GM21381 (cell line): ENCODE measurements at regions not wholly inside any gene's neighbourhood (a gene's known extent, or its start where the extent isn't known, plus 50 kb on each side); places are given as distances from the start of the nearest gene placed in this dataset.

Source experiments
- ATAC-seq: cut with Tn5 transposase; IDR thresholded peaks from one replicate; pipeline ENCODE4 v1.9.1; 2021; ENCODE audit warnings: mild to moderate bottlenecking, moderate library complexity; ENCODE audit not compliant: unreplicated experiment

DNA sequence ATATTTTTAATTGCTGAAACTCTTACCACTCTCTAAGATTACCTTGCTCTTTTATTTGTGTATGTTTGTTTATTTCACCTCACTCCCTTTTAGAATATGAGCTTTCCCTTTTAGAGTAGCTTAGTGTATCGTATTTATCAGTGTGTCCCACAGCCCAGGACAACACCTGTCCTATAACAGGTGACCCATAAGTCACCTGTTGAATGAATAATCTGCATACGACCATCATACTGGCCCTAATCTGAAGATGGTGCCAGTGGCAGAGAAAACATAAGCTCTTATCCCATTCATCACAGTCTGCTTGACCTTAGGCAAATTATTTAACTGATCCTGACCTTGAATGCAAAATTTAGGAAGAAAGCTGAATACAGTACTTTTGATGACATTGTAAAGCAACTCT, 254.6 kb upstream of the NR2F2 start:
- no peak for ATAC-seq

DNA sequence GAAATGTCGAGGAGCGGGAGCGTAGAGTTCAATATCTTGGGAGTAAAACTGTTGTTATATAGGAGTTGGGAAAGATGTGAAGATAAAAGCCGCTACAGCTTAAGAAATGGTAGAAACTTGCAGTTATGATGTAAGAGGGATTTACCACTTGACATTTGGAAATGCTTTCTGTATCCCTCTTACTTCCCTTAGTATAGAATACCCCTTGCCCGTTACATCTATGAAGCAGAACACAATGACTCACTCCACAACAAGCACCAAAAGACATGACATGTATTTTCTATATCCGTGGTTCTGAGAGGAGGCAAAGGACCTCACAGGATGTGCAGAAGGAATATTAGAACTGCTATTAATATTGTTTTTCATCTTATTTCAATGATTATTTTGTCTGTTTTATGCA, 254.2 kb upstream of the NR2F2 start:
- no peak for ATAC-seq

DNA sequence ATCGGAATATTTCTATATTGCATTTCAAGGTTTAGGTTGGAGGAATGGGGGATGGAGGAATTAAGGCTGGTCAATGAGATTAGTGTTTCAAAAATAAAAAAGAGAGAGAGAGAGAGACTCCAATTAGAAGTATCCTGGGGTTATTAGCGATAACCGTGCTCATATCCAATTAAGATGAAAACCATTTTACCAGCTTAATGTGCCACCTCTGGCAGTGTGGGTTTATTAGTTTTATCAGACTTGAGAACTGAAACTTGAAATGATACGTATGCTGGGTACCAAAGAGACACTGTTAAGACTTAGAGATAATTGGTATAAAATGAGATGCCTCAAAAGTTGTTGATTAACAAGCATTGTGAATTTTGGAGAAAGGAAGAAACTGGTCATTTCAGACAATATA, 251.5 kb upstream of the NR2F2 start:
- no peak for ATAC-seq

DNA sequence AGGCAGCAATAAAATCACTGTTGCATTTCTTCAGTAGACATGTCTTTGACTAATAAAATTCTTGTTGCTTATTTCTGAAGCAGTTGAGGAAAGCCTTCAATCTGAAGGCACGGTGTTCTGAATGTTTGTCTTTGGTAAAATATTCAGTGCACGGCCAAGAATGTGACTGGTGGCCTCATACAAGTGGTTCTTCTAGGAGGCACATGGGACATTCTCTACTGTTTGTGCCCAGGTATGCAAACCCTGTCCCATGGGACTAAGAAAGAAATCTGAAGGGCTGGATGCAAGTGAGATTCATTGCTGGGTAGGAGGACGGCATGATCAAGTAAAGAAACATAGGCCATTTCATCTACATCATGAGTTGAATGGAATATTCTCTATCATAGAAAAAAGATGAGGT, 250.6 kb upstream of the NR2F2 start:
- no peak for ATAC-seq

DNA sequence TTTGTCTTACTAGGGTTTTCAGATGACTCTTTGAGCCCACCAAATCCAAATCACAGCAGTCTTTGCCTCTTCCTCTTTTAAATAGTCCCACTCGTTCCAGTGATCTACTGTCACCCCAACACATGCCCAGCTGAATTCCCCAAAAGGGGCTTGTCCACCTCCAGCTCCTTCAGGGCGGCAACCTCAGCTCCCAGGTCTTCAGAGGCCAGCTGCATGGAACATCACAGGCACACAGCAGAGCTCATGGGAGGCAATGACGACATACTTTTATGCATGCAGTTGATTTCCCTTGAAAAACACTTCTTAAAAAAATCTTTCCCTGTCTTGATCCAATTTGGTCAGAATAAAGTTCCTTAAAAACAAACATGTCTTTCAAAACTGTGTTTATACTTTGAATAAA, 244.3 kb upstream of the NR2F2 start:
- no peak for ATAC-seq

DNA sequence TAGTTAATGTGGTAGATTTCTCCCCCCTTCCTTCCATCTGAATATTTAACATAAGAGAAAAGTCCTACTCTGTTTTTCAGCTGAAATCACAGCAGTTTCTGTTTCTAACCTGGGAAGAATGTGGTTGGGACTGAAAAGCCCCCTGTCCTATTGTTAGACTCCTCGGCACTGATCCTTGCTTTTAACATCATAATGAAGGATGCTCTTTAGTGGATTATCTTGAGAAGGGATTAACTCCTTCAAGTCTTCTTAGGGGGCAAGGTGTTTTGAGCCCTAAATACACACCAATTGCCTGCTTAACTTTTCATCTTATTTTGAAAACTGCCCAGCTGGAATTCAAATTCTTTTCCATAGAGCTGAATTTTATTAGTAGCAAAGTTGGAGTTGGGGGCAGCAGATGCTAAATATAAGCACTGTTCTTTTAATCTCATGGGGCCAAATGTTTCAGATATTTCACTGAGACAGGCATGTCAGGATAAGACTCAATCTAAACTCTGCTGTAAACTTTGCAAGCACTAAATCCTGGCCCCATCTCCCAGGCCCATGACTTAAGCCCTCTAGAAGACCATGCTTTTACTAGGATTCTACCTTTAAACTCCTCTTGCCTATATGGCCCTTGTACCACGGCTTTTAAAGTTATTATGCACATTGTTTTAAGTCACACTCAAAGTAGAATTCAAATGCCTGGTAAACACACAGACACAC, 243.2 kb upstream of the NR2F2 start:
- no peak for ATAC-seq

DNA sequence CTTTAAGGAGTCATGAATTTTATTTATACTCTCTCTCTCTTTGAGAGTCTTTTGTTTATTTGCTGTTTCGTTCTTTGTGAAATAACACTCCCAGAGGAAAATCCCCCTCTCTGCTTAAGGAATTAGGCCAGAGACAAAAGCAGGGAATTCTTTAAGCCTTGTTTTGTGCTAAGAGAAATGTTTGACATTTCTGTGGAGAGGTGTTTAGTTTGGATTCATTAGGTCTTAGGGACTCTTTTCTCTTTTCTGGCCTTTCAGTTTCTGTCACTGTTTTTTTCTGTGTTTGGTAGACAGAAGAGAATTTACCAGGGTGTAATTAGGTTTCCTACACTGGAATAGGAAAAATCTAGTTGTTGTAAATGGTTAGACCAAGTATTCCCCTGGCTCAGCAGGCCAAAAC, 241.8 kb upstream of the NR2F2 start:
- no peak for ATAC-seq

DNA sequence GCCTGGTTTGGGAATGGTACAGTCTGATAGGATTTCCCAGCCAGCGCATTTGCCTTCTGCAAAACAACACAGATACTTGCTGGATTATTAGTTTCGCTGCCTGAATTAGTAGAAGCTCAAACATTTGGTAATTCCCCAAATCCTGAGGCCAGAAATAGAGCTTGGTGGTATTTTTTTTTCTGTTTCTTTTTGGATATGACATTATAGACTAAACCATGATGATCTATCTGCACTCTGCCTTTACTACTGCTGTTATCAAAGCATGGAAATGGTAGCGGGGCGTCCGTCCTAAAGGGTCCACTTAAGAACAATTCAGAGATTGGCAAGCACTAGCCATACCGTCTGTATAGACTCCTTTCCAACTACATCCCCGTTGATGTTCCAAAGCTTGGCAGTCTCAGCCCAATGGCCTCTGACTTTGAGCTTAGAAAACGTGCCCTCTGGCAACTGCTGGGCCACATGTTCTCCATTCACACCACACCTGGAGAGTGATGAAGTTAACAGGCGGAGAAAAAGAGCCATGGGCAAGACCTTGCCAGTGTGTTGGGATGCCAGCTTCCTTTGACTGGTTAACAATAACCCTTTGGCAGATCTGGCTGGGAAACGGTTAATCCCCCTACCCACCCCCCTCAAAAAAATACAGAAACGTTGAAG, 241.0 kb upstream of the NR2F2 start:
- ATAC-seq = no peak

DNA sequence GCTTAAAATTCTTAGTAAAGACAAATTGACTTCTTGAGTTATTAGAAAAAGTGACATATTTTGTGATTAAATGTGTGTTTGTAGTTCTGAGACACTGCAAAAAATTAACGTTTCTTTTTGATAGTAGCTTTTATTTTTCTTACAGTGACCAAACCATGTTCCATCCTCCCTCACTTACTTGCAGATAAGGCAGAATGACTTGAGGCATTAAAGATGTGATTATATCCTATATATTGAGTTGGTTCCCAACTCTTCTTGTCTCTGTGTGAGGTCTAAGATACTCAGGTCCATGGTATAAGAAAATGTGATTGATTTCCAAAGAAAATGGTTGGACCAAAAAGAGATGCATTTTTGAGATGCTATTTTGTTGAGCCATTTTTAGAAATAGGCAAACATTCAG, 238.3 kb upstream of the NR2F2 start:
- no peak for ATAC-seq

DNA sequence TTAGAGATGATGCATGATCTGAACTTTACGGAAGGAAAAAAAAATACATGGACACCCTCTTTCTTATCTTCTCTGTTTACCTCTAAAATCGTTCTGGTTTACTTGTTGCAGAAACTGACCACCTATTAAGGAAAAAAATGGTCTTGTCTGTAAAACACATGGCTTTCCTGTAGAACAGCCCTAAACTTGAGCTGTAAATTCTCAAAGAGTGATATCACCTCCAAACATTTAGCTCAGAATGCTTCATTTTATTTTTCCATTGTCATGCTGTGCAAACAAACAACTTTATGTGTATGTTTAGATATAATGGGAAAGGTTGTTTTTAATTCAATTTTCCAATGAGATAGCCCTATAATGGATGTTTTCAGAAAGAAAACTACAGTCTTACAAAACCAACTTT, 237.4 kb upstream of the NR2F2 start:
- ATAC-seq = no peak

DNA sequence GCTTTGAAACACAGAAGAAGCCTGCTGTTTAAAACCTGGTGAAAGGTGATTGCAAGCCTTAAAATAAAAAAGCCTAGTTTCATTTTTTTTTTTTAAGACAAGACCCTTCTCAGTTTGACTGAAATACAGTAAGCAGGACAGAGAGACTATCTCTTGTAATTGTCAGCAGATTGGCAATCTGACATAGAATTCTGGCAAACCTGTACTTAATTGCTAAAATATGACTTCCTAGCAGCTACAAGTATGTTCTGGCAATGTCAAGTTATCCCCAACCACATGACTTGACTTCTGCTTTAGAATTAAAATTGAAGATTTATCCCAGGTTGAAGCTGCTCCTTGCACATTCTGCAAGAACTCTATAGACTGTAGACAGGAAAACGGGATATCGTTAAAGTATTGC, 232.8 kb upstream of the NR2F2 start:
- ATAC-seq = no peak

DNA sequence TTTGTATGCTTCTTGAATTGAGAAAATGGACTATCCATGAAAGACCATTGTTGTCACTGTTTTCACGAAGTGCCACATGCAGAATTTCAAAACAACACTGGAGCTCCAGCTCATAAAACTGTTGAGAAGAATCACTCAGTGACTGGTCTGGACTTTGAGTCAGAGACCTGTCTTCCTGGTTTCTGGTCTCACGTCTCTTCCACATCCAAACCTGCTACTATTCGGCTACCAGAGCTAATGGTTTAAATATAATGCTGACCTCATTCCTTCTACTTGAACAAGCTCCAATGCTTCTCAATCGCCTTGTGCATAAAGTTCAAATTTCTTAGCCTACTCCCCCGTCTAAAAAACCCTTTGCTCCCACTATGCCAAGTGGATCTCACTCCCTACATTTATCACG, 227.9 kb upstream of the NR2F2 start:
- no peak for ATAC-seq

DNA sequence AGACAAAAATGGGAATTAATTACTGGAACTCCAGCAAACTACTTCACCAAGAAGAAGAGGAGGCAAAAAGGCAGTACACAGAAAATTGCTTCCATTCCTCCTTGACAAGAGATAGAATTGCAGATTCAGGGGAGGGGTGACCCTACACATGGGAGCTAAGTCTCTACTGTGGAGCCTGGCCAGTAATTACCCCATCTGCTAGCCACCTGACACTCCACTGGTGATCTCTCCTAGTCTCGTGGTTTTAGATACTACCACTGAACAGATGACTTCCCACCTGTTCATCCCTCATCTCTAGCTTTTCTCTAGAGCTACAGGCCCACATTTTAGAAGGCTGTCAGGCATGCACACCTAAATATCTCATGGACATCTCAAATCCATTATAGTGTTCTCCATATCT, 224.3 kb upstream of the NR2F2 start:
- ATAC-seq = no peak

DNA sequence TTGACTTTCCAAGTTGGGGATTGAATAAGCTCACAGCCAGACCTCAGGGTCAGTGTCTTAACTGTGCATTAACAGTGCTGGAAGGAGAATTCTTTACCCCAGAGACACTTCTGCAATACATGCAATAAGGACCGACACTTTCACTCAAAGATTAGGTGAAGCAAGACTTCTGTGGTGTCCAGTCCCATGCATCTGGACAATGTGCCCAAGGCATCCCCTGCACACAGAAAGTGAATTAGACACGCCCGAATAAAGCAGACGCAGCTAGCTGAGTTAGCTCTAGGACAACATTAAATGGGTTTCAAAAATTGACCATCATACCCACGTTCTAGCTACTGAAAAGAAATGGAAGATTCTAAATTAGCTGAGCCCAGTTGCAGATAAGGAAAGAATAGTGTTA, 223.9 kb upstream of the NR2F2 start:
- no peak for ATAC-seq

DNA sequence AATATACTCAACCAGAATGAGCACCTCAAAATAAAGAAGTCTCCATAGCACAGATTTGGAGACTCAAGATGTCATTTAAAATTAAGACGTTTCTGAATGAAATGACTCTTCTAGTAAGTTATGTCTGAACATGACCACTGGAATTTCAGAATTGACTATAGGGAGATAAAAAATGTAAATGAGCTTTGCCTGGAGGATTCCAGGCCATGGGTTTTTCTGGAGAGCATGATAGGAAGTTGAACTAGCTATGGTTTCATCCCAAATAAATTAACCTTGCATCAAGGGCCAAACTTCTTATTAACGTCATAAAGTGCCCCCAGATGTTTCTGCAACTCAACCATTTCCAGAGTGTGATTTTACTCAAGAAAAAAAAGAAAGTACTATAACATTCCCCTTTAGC, 222.6 kb upstream of the NR2F2 start:
- ATAC-seq = no peak

DNA sequence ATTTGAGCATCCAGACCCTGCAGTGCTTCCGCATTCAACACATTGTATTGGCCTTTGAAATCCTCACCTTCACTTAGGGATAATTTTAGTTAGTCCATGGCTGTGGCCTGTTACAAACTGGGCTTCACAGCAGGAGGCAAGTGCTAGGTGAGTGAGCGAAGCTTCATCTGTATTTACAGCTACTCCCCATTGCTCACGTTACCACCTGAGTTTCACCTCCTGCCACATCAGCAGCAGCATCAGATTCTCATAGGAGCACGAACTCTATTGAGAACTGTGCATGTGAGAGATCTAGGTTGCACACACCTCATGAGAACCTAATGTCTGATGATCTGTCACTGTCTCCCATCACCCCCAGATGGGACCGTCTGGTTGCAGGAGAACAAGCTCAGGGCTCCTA, 222.1 kb upstream of the NR2F2 start:
- ATAC-seq = no peak

DNA sequence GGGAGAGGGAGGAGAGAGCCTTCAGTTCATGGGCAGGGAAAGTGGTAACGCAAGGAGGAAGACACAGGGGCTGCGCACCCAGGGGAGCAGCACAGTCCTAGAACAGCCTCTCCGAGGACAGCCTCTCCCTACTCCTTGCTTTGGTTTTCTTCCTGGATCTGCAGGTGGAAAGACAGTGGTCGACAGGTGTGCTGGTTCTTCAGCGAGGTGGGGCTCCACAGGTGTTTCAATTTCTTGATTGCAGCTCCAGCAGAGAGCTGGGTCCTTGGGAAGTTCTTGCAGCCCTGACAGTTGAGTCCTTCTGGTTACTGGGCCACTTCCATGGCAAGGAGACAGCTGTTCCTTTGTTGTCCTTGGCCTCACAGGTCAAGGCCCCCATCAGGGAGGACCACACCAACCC, 220.7 kb upstream of the NR2F2 start:
- ATAC-seq = no peak

DNA sequence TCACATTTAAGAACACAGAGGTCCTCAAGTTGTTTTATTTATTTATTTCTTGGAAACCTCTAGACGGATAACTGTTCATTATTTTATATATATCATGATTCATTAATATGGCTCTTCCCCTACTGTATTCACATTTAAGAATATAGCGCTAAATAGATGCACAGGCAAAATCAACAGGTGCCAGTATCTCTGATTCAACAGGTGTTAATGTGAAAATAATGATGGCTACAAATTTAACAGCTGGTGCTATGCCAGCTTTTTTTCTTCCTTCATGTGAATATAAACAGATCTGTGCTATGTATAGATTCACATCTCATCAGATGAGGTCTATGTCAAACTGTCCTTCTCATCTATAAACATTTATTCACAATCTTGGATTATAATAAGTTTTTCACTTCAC, 218.5 kb upstream of the NR2F2 start:
- no peak for ATAC-seq

DNA sequence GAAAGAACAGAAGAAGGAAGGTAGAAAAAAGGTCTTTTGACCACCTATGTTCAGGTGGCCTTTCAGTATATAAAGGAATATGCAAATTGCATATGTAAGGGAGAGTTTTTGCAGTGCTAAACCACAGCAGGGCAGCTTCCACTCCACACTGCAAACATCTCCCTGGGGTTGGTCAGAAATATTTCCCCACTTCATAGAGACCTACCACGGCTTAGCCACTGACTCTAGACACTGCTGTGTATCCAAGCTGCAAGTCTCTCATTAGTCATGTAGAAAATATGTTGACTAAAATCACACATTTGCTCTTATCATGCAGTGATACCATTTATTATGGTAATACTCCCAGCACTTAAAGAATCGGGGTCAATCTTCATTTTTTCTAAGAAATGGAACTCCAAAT, 214.9 kb upstream of the NR2F2 start:
- no peak for ATAC-seq

DNA sequence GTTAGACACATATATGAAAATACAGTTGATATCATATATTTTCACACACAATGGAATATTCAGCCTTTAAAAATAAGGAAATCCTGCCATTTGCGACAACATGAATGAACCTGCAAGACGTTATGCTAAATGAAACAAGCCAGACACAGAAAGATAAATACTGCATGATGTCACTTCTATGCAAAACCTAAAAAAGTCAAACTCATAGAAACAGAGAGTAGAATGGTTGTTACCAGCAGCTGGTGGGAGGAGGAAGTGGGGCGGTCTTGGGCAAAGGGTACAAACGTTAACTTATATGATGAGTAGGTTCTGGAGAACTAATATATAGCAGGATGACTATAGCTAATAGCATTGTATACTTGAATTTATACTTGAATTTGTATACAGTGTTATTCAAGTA, 213.2 kb upstream of the NR2F2 start:
- no peak for ATAC-seq

DNA sequence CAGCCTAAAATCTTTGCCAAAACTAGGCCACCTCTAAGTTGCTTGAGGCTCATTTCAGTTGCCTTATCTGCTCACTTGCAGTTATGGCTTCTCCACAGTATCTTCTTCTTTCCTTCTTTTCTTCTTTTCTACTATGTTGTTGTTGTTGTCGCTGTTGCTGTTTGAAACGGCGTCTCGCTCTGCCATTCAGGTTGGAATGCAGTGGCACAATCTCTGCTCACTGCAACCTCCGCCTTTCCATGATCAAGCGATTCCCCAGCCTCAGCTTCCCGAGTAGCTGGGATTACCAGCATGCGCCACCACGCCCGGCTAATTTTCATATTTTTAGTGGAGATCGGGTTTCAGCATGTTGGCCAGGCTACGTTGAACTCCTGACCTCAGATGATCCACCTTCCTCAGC, 210.8 kb upstream of the NR2F2 start:
- ATAC-seq = no peak

DNA sequence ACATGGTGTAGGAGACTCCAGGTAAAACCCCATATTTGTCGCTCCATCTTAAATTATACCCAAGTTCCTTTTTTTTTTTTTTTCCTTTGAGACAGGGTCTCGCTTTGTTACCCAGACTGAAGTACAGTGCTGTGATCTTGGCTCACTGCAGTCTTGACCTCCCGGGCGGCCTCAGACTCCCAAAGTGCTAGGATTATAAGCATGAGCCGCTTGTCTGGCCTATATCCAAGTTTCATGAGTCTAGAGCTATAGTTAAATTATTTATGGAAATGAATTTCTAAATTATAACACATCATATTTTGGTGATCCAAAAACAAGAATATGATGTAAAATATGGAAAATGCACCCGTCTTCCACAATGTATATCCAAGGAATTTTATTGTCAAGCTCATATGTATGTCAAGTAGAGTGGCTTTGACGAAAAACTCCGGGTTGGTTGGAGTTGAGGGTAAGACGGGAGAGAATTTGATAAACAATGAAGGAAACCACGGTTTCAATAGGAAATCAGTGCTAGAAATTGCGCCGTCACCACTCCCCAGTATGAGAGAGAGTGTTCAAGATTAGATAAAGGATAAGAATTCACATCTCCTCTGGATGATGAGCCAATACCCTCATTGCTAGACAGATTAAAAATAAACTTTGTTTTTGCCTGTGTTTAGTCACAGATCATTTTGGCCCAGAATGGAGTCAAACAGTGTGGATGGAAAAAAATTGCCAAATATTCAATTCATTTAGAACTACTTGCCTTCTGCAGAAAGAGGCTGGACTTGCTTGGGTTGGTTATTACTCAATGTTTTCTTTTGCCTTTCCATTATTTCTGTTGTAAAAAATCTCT, 209.2 kb upstream of the NR2F2 start:
- ATAC-seq = no peak
